ENCODE measurements at regions not wholly inside any gene's neighbourhood (a gene's known extent, or its start where the extent isn't known, plus 50 kb on each side); places are given as distances from the start of the nearest gene placed in this dataset.

DNA sequence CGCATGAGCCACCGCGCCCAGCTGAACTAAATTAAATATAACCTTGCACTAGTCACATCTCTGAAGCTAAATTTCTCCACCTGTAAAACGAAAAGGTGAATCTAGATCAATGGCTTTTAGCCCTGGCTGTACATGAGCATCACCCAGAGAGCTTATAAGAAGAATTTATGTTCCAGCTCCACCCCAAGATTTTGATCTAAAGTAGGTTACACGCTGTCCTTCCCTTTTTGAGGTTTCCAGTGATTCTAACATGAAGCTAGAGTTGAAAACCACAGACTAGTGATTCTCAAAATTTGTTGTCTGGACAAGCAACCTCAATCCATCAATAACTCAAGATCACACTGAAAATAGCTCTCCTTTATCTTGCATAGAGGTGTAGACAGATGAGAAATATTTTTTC lies 208.8 kb upstream of the CRIM1 start:
- DNase-seq (ENCODE audit: low read depth): no peak
- no peak overlapping the region for H3K4me3 ChIP-seq (ENCODE audit: low read depth, low read length)
- no peaks in the 10 kb centered on the region for H3K36me3 ChIP-seq (ENCODE audit: control insufficient read depth, insufficient read depth, low read length)
- TF ChIP-seq, protein P1, sequence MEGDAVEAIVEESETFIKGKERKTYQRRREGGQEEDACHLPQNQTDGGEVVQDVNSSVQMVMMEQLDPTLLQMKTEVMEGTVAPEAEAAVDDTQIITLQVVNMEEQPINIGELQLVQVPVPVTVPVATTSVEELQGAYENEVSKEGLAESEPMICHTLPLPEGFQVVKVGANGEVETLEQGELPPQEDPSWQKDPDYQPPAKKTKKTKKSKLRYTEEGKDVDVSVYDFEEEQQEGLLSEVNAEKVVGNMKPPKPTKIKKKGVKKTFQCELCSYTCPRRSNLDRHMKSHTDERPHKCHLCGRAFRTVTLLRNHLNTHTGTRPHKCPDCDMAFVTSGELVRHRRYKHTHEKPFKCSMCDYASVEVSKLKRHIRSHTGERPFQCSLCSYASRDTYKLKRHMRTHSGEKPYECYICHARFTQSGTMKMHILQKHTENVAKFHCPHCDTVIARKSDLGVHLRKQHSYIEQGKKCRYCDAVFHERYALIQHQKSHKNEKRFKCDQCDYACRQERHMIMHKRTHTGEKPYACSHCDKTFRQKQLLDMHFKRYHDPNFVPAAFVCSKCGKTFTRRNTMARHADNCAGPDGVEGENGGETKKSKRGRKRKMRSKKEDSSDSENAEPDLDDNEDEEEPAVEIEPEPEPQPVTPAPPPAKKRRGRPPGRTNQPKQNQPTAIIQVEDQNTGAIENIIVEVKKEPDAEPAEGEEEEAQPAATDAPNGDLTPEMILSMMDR (IDR thresholded peaks at IDR 0.05; ENCODE audit: insufficient read depth, low read length, severe bottlenecking): no peak
- no peak for FAIRE-seq
- no peaks in the 10 kb centered on the region for H3K27me3 ChIP-seq (ENCODE audit: control insufficient read depth, insufficient read depth, low read length)

DNA sequence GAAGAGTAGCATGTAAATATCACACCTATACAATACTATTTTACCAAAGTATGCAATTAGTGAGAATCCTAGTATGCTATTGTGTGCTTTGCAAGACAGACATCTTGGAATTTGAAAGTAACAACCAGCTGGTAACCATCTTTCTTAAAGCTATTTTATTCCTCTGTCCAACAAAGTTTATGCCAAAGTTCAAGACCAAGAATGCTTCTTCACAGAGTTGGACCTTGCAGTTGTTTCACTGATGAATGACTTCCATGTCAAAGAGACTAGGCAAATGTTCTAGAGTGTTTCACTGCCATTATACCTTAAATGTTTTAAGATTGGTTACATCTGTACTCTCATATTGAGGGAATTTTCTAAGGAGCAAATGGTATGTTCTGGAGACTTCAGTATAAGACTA lies 215.2 kb upstream of the CRIM1 start:
- no peaks in the 10 kb centered on the region for H3K27me3 ChIP-seq (ENCODE audit: control insufficient read depth, insufficient read depth, low read length)
- H3K36me3 ChIP-seq (ENCODE audit: control insufficient read depth, insufficient read depth, low read length): no peaks in the 10 kb centered on the region
- FAIRE-seq (no peak), DNase-seq (ENCODE audit: low read depth) (no peak)
- no peak overlapping the region for H3K4me3 ChIP-seq (ENCODE audit: low read depth, low read length)
- TF ChIP-seq, protein P1 (IDR thresholded peaks at IDR 0.05; ENCODE audit: insufficient read depth, low read length, severe bottlenecking): no peak

DNA sequence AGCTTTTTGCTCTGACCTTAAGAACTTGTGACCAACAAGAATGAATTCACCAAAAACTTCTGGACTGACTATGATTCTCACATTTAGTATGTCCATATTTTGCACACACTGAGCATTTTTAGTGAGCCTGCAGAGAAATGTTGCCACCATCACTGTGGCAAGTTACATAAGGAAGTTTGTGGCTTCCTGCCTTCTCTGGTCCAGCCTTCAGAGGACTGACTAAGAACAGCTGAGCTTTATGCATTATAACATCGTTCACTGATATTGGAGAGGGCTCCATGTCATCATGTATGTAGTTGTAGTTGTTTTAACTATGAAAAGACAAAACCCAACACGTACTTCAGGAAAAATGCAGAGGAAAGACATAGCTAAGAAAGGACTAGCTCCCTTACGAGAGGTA lies 218.0 kb upstream of the CRIM1 start:
- H3K4me3 ChIP-seq (ENCODE audit: low read depth, low read length): no peak overlapping the region
- TF ChIP-seq, protein P1 (IDR thresholded peaks at IDR 0.05; ENCODE audit: insufficient read depth, low read length, severe bottlenecking): no peak
- DNase-seq (ENCODE audit: low read depth) (no peak), FAIRE-seq (no peak)
- no peaks in the 10 kb centered on the region for H3K27me3 ChIP-seq (ENCODE audit: control insufficient read depth, insufficient read depth, low read length)
- H3K36me3 ChIP-seq (ENCODE audit: control insufficient read depth, insufficient read depth, low read length): no peaks in the 10 kb centered on the region

DNA sequence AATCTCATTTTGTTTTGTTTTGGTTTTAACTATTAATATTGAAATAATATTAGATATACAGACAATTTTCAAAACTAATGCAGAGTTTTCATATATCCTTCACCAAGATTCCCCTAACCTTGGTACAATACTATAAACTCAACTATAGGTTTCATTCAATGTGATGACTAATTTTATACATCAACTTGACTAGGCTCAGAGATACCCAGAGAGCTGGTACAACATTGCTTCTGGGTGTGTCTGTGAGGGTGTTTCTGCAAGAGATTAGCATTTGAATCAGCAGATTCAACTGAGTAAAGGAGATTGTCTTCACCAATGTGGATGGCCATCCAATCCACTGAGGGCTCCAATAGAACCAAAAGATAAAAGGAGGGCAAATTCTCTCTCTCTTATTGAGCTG lies 221.3 kb upstream of the CRIM1 start:
- no peak overlapping the region for H3K4me3 ChIP-seq (ENCODE audit: low read depth, low read length)
- TF ChIP-seq, protein P1 (IDR thresholded peaks at IDR 0.05; ENCODE audit: insufficient read depth, low read length, severe bottlenecking): no peak
- no peaks in the 10 kb centered on the region for H3K27me3 ChIP-seq (ENCODE audit: control insufficient read depth, insufficient read depth, low read length)
- no peaks in the 10 kb centered on the region for H3K36me3 ChIP-seq (ENCODE audit: control insufficient read depth, insufficient read depth, low read length)
- FAIRE-seq (no peak), DNase-seq (ENCODE audit: low read depth) (no peak)

DNA sequence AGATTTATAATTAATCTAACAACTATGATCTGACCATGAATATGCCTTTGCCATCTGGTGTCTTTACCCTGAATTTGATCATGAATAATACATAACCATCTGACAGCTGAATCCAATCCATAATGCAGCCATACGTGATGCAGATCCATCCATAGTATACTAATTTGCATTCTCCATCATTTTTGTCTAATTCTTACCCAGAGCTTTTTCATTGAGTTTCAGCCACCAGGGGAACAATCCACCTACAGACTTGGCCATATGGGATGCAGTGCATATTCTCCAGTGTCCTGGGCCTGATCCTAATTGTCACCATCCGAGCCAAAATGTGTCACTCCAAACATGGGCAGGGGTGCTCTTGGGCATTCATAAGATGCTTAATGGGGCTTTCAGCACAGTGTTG lies 227.2 kb upstream of the CRIM1 start:
- TF ChIP-seq, protein P1 (IDR thresholded peaks at IDR 0.05; ENCODE audit: insufficient read depth, low read length, severe bottlenecking): no peak
- Histone ChIP-seq H3K36me3 (ENCODE audit: control insufficient read depth, insufficient read depth, low read length) (no peaks in the 10 kb centered on the region), H3K4me3 (ENCODE audit: low read depth, low read length) (no peak overlapping the region), H3K27me3 (ENCODE audit: control insufficient read depth, insufficient read depth, low read length) (no peaks in the 10 kb centered on the region)
- no peak for FAIRE-seq
- DNase-seq (ENCODE audit: low read depth): no peak

DNA sequence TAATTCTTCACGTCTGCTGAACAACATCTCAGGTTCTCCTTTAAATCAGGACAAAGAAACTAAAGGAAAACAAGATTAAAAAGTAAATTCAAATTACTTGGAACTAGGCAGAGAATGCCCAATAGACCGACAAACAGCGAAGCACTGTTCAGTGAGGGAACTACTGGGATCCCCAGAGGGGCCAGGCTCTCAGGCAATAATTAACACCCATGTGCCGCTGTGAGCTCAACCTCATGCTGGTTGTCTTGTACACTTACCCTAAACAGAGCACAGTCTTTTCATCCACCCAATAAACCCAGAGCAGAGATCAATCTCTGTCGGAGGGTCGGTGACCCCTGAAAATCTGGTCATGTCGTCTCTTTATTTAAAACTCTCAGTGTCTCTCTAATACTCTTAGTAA lies 229.9 kb upstream of the CRIM1 start:
- Histone ChIP-seq H3K36me3 (ENCODE audit: control insufficient read depth, insufficient read depth, low read length) (no peaks in the 10 kb centered on the region), H3K4me3 (ENCODE audit: low read depth, low read length) (no peak overlapping the region), H3K27me3 (ENCODE audit: control insufficient read depth, insufficient read depth, low read length) (no peaks in the 10 kb centered on the region)
- TF ChIP-seq, protein P1 (IDR thresholded peaks at IDR 0.05; ENCODE audit: insufficient read depth, low read length, severe bottlenecking): no peak
- FAIRE-seq (no peak), DNase-seq (ENCODE audit: low read depth) (no peak)
